Neural cell (in vitro differentiated cells): ENCODE measurements at regions not wholly inside any gene's neighbourhood (a gene's known extent, or its start where the extent isn't known, plus 50 kb on each side); places are given as distances from the start of the nearest gene placed in this dataset.

Source experiments
- H2AFZ ChIP-seq: fragments of 200-600, 300-800 bp; sonication (generic), shearing (Covaris generic); 2 replicates; pipeline ENCODE4 v1.6.0; 2014; ENCODE audit warnings: low read depth, mild to moderate bottlenecking, antibody characterized with exemption, low read length, moderate library complexity
- H3F3A ChIP-seq: fragments of 200-600 bp; shearing (Covaris generic); 2 replicates; pipeline ENCODE4 v1.6.1; 2016; ENCODE audit warnings: mild to moderate bottlenecking, moderate library complexity, mixed read lengths, antibody characterized with exemption, low read length; ENCODE audit not compliant: insufficient read depth, poor library complexity, severe bottlenecking
- H3K27ac ChIP-seq: fragments of 200-600, 300-800 bp; sonication (generic), shearing (Covaris generic); 2 replicates; pipeline ENCODE4 v1.5.1; 2014; ENCODE audit warnings: mild to moderate bottlenecking, low read length, moderate library complexity
- H3K27me3 ChIP-seq: fragments of 300-800, 200-600 bp; sonication (generic), shearing (Covaris generic); 2 replicates; pipeline ENCODE4 v1.6.0; 2014; ENCODE audit warnings: mild to moderate bottlenecking, low read depth, low read length, moderate library complexity; ENCODE audit not compliant: insufficient read depth
- H3K36me3 ChIP-seq: fragments of 300-800, 200-600 bp; sonication (generic), shearing (Covaris generic); 2 replicates; pipeline ENCODE4 v1.5.1; 2014; ENCODE audit warnings: mild to moderate bottlenecking, antibody characterized with exemption, low read length, moderate library complexity; ENCODE audit not compliant: insufficient read depth
- H3K4me2 ChIP-seq: fragments of 300-800, 200-600 bp; sonication (generic), shearing (Covaris generic); 2 replicates; pipeline ENCODE4 v1.6.0; 2014; ENCODE audit warnings: mild to moderate bottlenecking, low read length
- H3K4me3 ChIP-seq: fragments of 300-800, 200-600 bp; sonication (generic), shearing (Covaris generic); 2 replicates; pipeline ENCODE4 v1.5.1; 2014; ENCODE audit warnings: mild to moderate bottlenecking, low read length, moderate library complexity
- H3K79me2 ChIP-seq: fragments of 200-600 bp; shearing (Covaris generic); replicated peaks from 2 replicates; pipeline ENCODE4 v1.6.0; 2014; ENCODE audit warnings: mild to moderate bottlenecking, low read length, moderate library complexity; ENCODE audit not compliant: insufficient read depth
- H3K9ac ChIP-seq: fragments of 300-800, 200-600 bp; sonication (generic), shearing (Covaris generic); 2 replicates; pipeline ENCODE4 v1.6.1; 2016; ENCODE audit warnings: mild to moderate bottlenecking, low read length, mixed read lengths
- H3K9me2 ChIP-seq: fragments of 200-600 bp; shearing (Covaris generic); 2 replicates; pipeline ENCODE4 v1.6.1; 2016; ENCODE audit warnings: mild to moderate bottlenecking, low read length, mixed read lengths; ENCODE audit not compliant: insufficient read depth
- H3K9me3 ChIP-seq: fragments of 200-600, 300-800 bp; sonication (generic), shearing (Covaris generic); 2 replicates; pipeline ENCODE4 v1.6.1; 2016; ENCODE audit warnings: mild to moderate bottlenecking, mixed run types, low read length, moderate library complexity, mixed read lengths
- H4K20me1 ChIP-seq: fragments of 200-600 bp; shearing (Covaris generic); 2 replicates; pipeline ENCODE4 v1.6.1; 2016; ENCODE audit warnings: mild to moderate bottlenecking, mixed run types; ENCODE audit not compliant: insufficient read depth
- CTCF ChIP-seq: fragments of 450-650 bp; IDR thresholded peaks from 2 replicates; pipeline ENCODE4 v1.5.1; 2014; ENCODE audit warnings: antibody characterized with exemption, mild to moderate bottlenecking, moderate library complexity; ENCODE audit not compliant: poor library complexity, severe bottlenecking
- EP300 ChIP-seq: fragments of 450-650 bp; conservative IDR thresholded peaks from 2 replicates; pipeline ENCODE4 v1.6.1; 2014; ENCODE audit warnings: antibody characterized with exemption, mild to moderate bottlenecking, moderate library complexity; ENCODE audit not compliant: poor library complexity, severe bottlenecking
- EZH2 ChIP-seq: fragments of 200-600, 300-800 bp; shearing (Covaris generic), sonication (generic); IDR thresholded peaks from 2 replicates; pipeline ENCODE4 v1.6.1; 2014; ENCODE audit warnings: antibody characterized with exemption, low read length, borderline replicate concordance, mild to moderate bottlenecking; ENCODE audit not compliant: insufficient read depth, poor library complexity, severe bottlenecking
- MXI1 ChIP-seq: fragments of 450-650 bp; conservative IDR thresholded peaks from 2 replicates; pipeline ENCODE4 v1.6.1; 2014; ENCODE audit warnings: antibody characterized with exemption, mild to moderate bottlenecking; ENCODE audit not compliant: poor library complexity, severe bottlenecking
- POLR2AphosphoS5 ChIP-seq: IDR thresholded peaks from 2 replicates; pipeline ENCODE4 v1.6.1; 2012
- RAD21 ChIP-seq: fragments of 450-650 bp; conservative IDR thresholded peaks from 2 replicates; pipeline ENCODE4 v1.6.1; 2014; ENCODE audit warnings: antibody characterized with exemption, mild to moderate bottlenecking, moderate library complexity
- REST ChIP-seq: IDR thresholded peaks from 2 replicates; pipeline ENCODE4 v1.6.1; 2012; ENCODE audit warnings: borderline replicate concordance
- SMC3 ChIP-seq: fragments of 450-650 bp; conservative IDR thresholded peaks from 2 replicates; pipeline ENCODE4 v1.6.1; 2014; ENCODE audit warnings: antibody characterized with exemption, mild to moderate bottlenecking, moderate library complexity; ENCODE audit not compliant: poor library complexity
- TAF1 ChIP-seq: IDR thresholded peaks from 2 replicates; pipeline ENCODE4 v1.6.1; 2012; ENCODE audit warnings: low read depth

GRCh38 chr1:193680247-193680923, 494.0 kb upstream of the B3GALT2 start:
- Histone ChIP-seq H3F3A (no peaks in the 10 kb centered on the region), H3K9me3 (no peaks in the 10 kb centered on the region), H3K79me2 (no peaks in the 10 kb centered on the region), H3K9ac (no peak overlapping the region), H3K4me3 (no peak overlapping the region), H3K4me2 (no peak overlapping the region), H3K36me3 (no peaks in the 10 kb centered on the region), H3K9me2 (no peaks in the 10 kb centered on the region), H2AFZ (no peak overlapping the region), H4K20me1 (no peaks in the 10 kb centered on the region), H3K27me3 (no peaks in the 10 kb centered on the region), H3K27ac (no peak overlapping the region)
- no peak for TF ChIP-seq EZH2
- TF ChIP-seq CTCF: no peak
- TF ChIP-seq MXI1: no peak
- TF ChIP-seq REST: no peak
- TF ChIP-seq TAF1: no peak
- no peak for TF ChIP-seq RAD21
- TF ChIP-seq EP300: no peak
- TF ChIP-seq POLR2AphosphoS5: no peak
- TF ChIP-seq SMC3: no peak

- Histone ChIP-seq H3K27me3 (no peaks in the 10 kb centered on the region), H4K20me1 (no peaks in the 10 kb centered on the region), H3K9me3 (no peaks in the 10 kb centered on the region), H3K4me2 (no peak overlapping the region), H3K36me3 (no peaks in the 10 kb centered on the region), H3K4me3 (no peak overlapping the region), H2AFZ (no peak overlapping the region), H3F3A (no peaks in the 10 kb centered on the region), H3K9me2 (no peaks in the 10 kb centered on the region), H3K27ac (no peak overlapping the region), H3K9ac (no peak overlapping the region), H3K79me2 (no peaks in the 10 kb centered on the region)
- TF ChIP-seq CTCF (no peak), REST (no peak), SMC3 (no peak), TAF1 (no peak), MXI1 (no peak), RAD21 (no peak), POLR2AphosphoS5 (no peak), EP300 (no peak), EZH2 (no peak)
These were observed 491.5 kb upstream of the B3GALT2 start for GRCh38 chr1:193677874-193678273.
